Osteoblast (primary cell): ENCODE measurements at regions not wholly inside any gene's neighbourhood (a gene's known extent, or its start where the extent isn't known, plus 50 kb on each side); places are given as distances from the start of the nearest gene placed in this dataset.

ENCODE experiments used
- DNase-seq: peaks from one replicate; pipeline ENCODE4 v3.0.0; 2011; ENCODE audit warnings: low spot score, mixed read lengths; ENCODE audit not compliant: insufficient read length; ENCODE audit errors: missing footprints
- H2AFZ ChIP-seq: 2 replicates; pipeline ENCODE4 v1.6.0; 2011; ENCODE audit warnings: mild to moderate bottlenecking, low read length
- H3K27ac ChIP-seq: 2 replicates; pipeline ENCODE4 v1.5.1; 2011; ENCODE audit warnings: mild to moderate bottlenecking, low read depth, low read length, moderate library complexity
- H3K27me3 ChIP-seq: 2 replicates; pipeline ENCODE4 v1.6.0; 2012; ENCODE audit warnings: mild to moderate bottlenecking, control low read depth, inconsistent platforms, low read length, moderate library complexity; ENCODE audit not compliant: insufficient read depth
- H3K36me3 ChIP-seq: 2 replicates; pipeline ENCODE4 v1.5.1; 2011; ENCODE audit warnings: mild to moderate bottlenecking, low read length, control low read depth, moderate library complexity; ENCODE audit not compliant: insufficient read depth
- H3K4me1 ChIP-seq: 2 replicates; pipeline ENCODE4 v1.5.1; 2011; ENCODE audit warnings: mild to moderate bottlenecking, low read length, control low read depth, moderate library complexity; ENCODE audit not compliant: insufficient read depth
- H3K4me2 ChIP-seq: 2 replicates; pipeline ENCODE4 v1.6.0; 2011; ENCODE audit warnings: mild to moderate bottlenecking, low read length; ENCODE audit not compliant: insufficient read depth
- H3K4me3 ChIP-seq: fragments of 200-600 bp; sonication (generic); 3 replicates; pipeline ENCODE4 v1.5.1; 2012; ENCODE audit warnings: mild to moderate bottlenecking, low read length, inconsistent platforms; ENCODE audit not compliant: insufficient read depth
- H3K79me2 ChIP-seq: 2 replicates; pipeline ENCODE4 v1.6.0; 2012; ENCODE audit warnings: mild to moderate bottlenecking, low read length, control low read depth, inconsistent platforms; ENCODE audit not compliant: insufficient read depth
- H3K9me3 ChIP-seq: 2 replicates; pipeline ENCODE4 v1.5.1; 2011; ENCODE audit warnings: low read depth, low read length, control low read depth
- H4K20me1 ChIP-seq: 2 replicates; pipeline ENCODE4 v1.6.0; 2012; ENCODE audit warnings: mild to moderate bottlenecking, low read length, control low read depth; ENCODE audit not compliant: insufficient read depth
- TF ChIP-seq, protein P1 (sequence below): IDR thresholded peaks from 2 replicates; pipeline ENCODE4 v1.5.1; 2011; ENCODE audit warnings: mild to moderate bottlenecking, low read depth, low read length, moderate library complexity; ENCODE audit errors: extremely low read depth

GRCh38 chr2:34419856-34420255 lies 820.8 kb upstream of the FAM98A start:
- no peaks in the 10 kb centered on the region for H3K4me1 ChIP-seq
- H3K4me3 ChIP-seq = no peak overlapping the region
- no peaks in the 10 kb centered on the region for H3K79me2 ChIP-seq
- no peak overlapping the region for H3K4me2 ChIP-seq
- no peaks in the 10 kb centered on the region for H4K20me1 ChIP-seq
- H2AFZ ChIP-seq = no peak overlapping the region
- H3K36me3 ChIP-seq = no peaks in the 10 kb centered on the region
- H3K27me3 ChIP-seq = no peaks in the 10 kb centered on the region
- H3K27ac ChIP-seq = no peak overlapping the region
- no peak for DNase-seq
- TF ChIP-seq, protein P1, sequence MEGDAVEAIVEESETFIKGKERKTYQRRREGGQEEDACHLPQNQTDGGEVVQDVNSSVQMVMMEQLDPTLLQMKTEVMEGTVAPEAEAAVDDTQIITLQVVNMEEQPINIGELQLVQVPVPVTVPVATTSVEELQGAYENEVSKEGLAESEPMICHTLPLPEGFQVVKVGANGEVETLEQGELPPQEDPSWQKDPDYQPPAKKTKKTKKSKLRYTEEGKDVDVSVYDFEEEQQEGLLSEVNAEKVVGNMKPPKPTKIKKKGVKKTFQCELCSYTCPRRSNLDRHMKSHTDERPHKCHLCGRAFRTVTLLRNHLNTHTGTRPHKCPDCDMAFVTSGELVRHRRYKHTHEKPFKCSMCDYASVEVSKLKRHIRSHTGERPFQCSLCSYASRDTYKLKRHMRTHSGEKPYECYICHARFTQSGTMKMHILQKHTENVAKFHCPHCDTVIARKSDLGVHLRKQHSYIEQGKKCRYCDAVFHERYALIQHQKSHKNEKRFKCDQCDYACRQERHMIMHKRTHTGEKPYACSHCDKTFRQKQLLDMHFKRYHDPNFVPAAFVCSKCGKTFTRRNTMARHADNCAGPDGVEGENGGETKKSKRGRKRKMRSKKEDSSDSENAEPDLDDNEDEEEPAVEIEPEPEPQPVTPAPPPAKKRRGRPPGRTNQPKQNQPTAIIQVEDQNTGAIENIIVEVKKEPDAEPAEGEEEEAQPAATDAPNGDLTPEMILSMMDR = no peak
- H3K9me3 ChIP-seq = no peaks in the 10 kb centered on the region

DNA sequence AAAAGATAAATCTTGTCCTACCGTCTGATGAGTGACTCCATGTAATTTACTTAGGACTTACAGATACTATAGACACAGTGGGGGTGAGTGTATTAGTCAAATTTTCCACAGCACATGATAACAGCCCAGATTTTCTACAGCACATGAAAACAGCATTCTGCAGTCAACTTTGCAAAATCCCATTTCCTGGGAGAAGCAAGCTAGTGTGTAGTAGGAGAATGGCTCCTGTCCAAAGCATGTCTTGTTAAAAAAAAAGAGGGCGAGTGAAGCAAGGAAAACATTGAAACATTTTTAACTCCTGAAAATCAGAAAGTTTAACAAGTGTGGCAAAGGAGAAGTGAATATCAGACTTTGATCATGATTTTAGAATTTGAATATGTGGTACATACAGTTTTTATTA lies 817.8 kb upstream of the FAM98A start:
- Histone ChIP-seq H3K4me1 (no peaks in the 10 kb centered on the region), H3K4me3 (no peak overlapping the region), H3K4me2 (no peak overlapping the region), H3K27me3 (no peaks in the 10 kb centered on the region), H3K9me3 (no peaks in the 10 kb centered on the region), H2AFZ (no peak overlapping the region), H3K36me3 (no peaks in the 10 kb centered on the region), H3K27ac (no peak overlapping the region), H3K79me2 (no peaks in the 10 kb centered on the region), H4K20me1 (no peaks in the 10 kb centered on the region)
- no peak for DNase-seq
- TF ChIP-seq, protein P1 = no peak

GRCh38 chr2:34414856-34415255 lies 815.8 kb upstream of the FAM98A start:
- no peaks in the 10 kb centered on the region for H3K36me3 ChIP-seq
- TF ChIP-seq, protein P1 = no peak
- H2AFZ ChIP-seq = no peak overlapping the region
- no peak overlapping the region for H3K27ac ChIP-seq
- no peaks in the 10 kb centered on the region for H4K20me1 ChIP-seq
- H3K4me2 ChIP-seq = no peak overlapping the region
- DNase-seq = no peak
- no peaks in the 10 kb centered on the region for H3K4me1 ChIP-seq
- H3K9me3 ChIP-seq = no peaks in the 10 kb centered on the region
- H3K27me3 ChIP-seq = no peaks in the 10 kb centered on the region
- no peak overlapping the region for H3K4me3 ChIP-seq
- H3K79me2 ChIP-seq = no peaks in the 10 kb centered on the region

GRCh38 chr2:34408100-34408499 lies 809.0 kb upstream of the FAM98A start:
- H3K36me3 ChIP-seq = no peaks in the 10 kb centered on the region
- no peak overlapping the region for H3K27ac ChIP-seq
- H2AFZ ChIP-seq = no peak overlapping the region
- TF ChIP-seq, protein P1 = no peak
- no peaks in the 10 kb centered on the region for H4K20me1 ChIP-seq
- no peak for DNase-seq
- no peaks in the 10 kb centered on the region for H3K27me3 ChIP-seq
- no peaks in the 10 kb centered on the region for H3K79me2 ChIP-seq
- H3K4me2 ChIP-seq = no peak overlapping the region
- H3K9me3 ChIP-seq = no peaks in the 10 kb centered on the region
- H3K4me1 ChIP-seq = no peaks in the 10 kb centered on the region
- H3K4me3 ChIP-seq = no peak overlapping the region
